ENCODE measurements at regions not wholly inside any gene's neighbourhood (a gene's known extent, or its start where the extent isn't known, plus 50 kb on each side); places are given as distances from the start of the nearest gene placed in this dataset.

GRCh38 chrX:117508021-117508420 lies 608.6 kb downstream of the KLHL13 start:
- TF ChIP-seq ZFX (IDR thresholded peaks at IDR 0.05) (no peak), CTCF (conservative IDR thresholded peaks at IDR 0.05) (no peak)
- H3K27ac ChIP-seq: no peak overlapping the region

GRCh38 chrX:117487421-117487820 lies 629.2 kb downstream of the KLHL13 start:
- H3K27ac ChIP-seq: no peak overlapping the region
- no peak for TF ChIP-seq ZFX (IDR thresholded peaks at IDR 0.05)
- no peak for TF ChIP-seq CTCF (conservative IDR thresholded peaks at IDR 0.05)

- H3K27ac ChIP-seq: no peak overlapping the region
- no peak for TF ChIP-seq ZFX (IDR thresholded peaks at IDR 0.05)
- TF ChIP-seq CTCF (conservative IDR thresholded peaks at IDR 0.05): no peak
Measured at GRCh38 chrX:117483950-117484349, 632.7 kb downstream of the KLHL13 start.

- no peak overlapping the region for H3K27ac ChIP-seq
- TF ChIP-seq CTCF (conservative IDR thresholded peaks at IDR 0.05) (no peak), ZFX (IDR thresholded peaks at IDR 0.05) (no peak)
Measured at GRCh38 chrX:117458243-117458968, 658.2 kb downstream of the KLHL13 start.

- no peak overlapping the region for H3K27ac ChIP-seq
- no peak for TF ChIP-seq CTCF (conservative IDR thresholded peaks at IDR 0.05)
- TF ChIP-seq ZFX (IDR thresholded peaks at IDR 0.05): no peak
Measured at GRCh38 chrX:117455787-117456186, 660.8 kb downstream of the KLHL13 start.

- no peak overlapping the region for H3K27ac ChIP-seq
- TF ChIP-seq ZFX (IDR thresholded peaks at IDR 0.05): no peak
- TF ChIP-seq CTCF (conservative IDR thresholded peaks at IDR 0.05): no peak
Measured at GRCh38 chrX:117429501-117429900, 687.1 kb downstream of the KLHL13 start.

GRCh38 chrX:117407449-117408150 lies 709.0 kb downstream of the KLHL13 start:
- TF ChIP-seq ZFX (IDR thresholded peaks at IDR 0.05): no peak
- TF ChIP-seq CTCF (conservative IDR thresholded peaks at IDR 0.05): no peak
- no peak overlapping the region for H3K27ac ChIP-seq
